IPS DF 6.9 (cell line): ENCODE measurements at regions not wholly inside any gene's neighbourhood (a gene's known extent, or its start where the extent isn't known, plus 50 kb on each side); places are given as distances from the start of the nearest gene placed in this dataset.
"Not testable (repeated sequence)": the region's sequence is repeated elsewhere in the genome, so short reads cannot be mapped to it uniquely, and the experiment has no call there.

Experiments
- DNase-seq: peaks from one replicate; pipeline ENCODE4 v3.0.0-alpha.2; 2013; ENCODE audit warnings: low read depth, low spot score
- H3K27ac ChIP-seq: one replicate; pipeline ENCODE4 v1.5.1; 2013; ENCODE audit warnings: low read length, control low read depth
- H3K27me3 ChIP-seq: 2 replicates; pipeline ENCODE4 v1.6.1; 2013; ENCODE audit warnings: mild to moderate bottlenecking, low read length; ENCODE audit not compliant: control insufficient read depth, insufficient read depth
- H3K36me3 ChIP-seq: 2 replicates; pipeline ENCODE4 v1.6.1; 2013; ENCODE audit warnings: low read length; ENCODE audit not compliant: control insufficient read depth, insufficient read depth
- H3K4me1 ChIP-seq: 2 replicates; pipeline ENCODE4 v1.6.1; 2013; ENCODE audit warnings: low read length; ENCODE audit not compliant: control insufficient read depth, insufficient read depth
- H3K4me3 ChIP-seq: 2 replicates; pipeline ENCODE4 v1.5.1; 2013; ENCODE audit warnings: mild to moderate bottlenecking, low read length
- H3K9me3 ChIP-seq: 2 replicates; pipeline ENCODE4 v1.6.1; 2013; ENCODE audit warnings: low read length, inconsistent platforms; ENCODE audit not compliant: control insufficient read depth, insufficient read depth
- WGBS: extraction: QIAGEN DNeasy Blood & Tissue Kit; methylation state at CpG from one replicate; pipeline ENCODE4 v1.1.7; 2013; ENCODE audit warnings: mixed read lengths, missing lambda C conversion rate; ENCODE audit not compliant: insufficient read length, insufficient coverage; 5-methylcytosine and 5-hydroxymethylcytosine counted together

GRCh38 chr19:14305706-14306105, 75.5 kb upstream of the ADGRE5 start:
- Histone ChIP-seq H3K4me3 (no peak overlapping the region), H3K9me3 (no peaks in the 10 kb centered on the region), H3K27ac (no peak overlapping the region), H3K36me3 (no peaks in the 10 kb centered on the region), H3K27me3 (no peaks in the 10 kb centered on the region), H3K4me1 (no peaks in the 10 kb centered on the region)
- DNase-seq: no peak
- whole genome bisulfite sequencing: no CpG with 5 or more reads among the region's 6 CpGs

GRCh38 chr19:14301150-14301549, 80.1 kb upstream of the ADGRE5 start:
- Histone ChIP-seq H3K36me3 (no peaks in the 10 kb centered on the region), H3K9me3 (no peaks in the 10 kb centered on the region), H3K27ac (no peak overlapping the region), H3K4me1 (no peaks in the 10 kb centered on the region), H3K4me3 (no peak overlapping the region), H3K27me3 (no peaks in the 10 kb centered on the region)
- no peak for DNase-seq
- WGBS: no CpG with 5 or more reads among the region's 6 CpGs

- Histone ChIP-seq H3K27ac (no peak overlapping the region), H3K27me3 (no peaks in the 10 kb centered on the region), H3K4me1 (no peaks in the 10 kb centered on the region), H3K36me3 (no peaks in the 10 kb centered on the region), H3K4me3 (no peak overlapping the region), H3K9me3 (no peaks in the 10 kb centered on the region)
- no CpG with 5 or more reads among the region's 6 CpGs for WGBS
- no peak for DNase-seq
These were observed 80.9 kb upstream of the ADGRE5 start for GRCh38 chr19:14300303-14300702.

GRCh38 chr19:14299224-14299827, 81.9 kb upstream of the ADGRE5 start:
- H3K36me3 ChIP-seq, H3K4me3 ChIP-seq, H3K27ac ChIP-seq, DNase-seq, H3K27me3 ChIP-seq, H3K4me1 ChIP-seq, H3K9me3 ChIP-seq: not testable (repeated sequence)
- no CpG with 5 or more reads among the region's 13 CpGs for WGBS

GRCh38 chr19:14297883-14298576, 83.2 kb upstream of the ADGRE5 start:
- no CpG with 5 or more reads among the region's 14 CpGs for WGBS
- DNase-seq, H3K27me3 ChIP-seq: not testable (repeated sequence)

GRCh38 chr19:14294974-14295373, 86.3 kb upstream of the ADGRE5 start:
- H3K9me3 ChIP-seq, H3K4me1 ChIP-seq, H3K27me3 ChIP-seq, H3K4me3 ChIP-seq, H3K27ac ChIP-seq, H3K36me3 ChIP-seq: not testable (repeated sequence)
- no CpG with 5 or more reads among the region's 5 CpGs for WGBS
- DNase-seq: peak; percentile 66

More at GRCh38 chr19:14297883-14298576, 83.2 kb upstream of the ADGRE5 start:
- H3K9me3 ChIP-seq, H3K4me1 ChIP-seq, H3K36me3 ChIP-seq, H3K4me3 ChIP-seq, H3K27ac ChIP-seq: not testable (repeated sequence)

- H3K4me1 ChIP-seq, DNase-seq, H3K9me3 ChIP-seq, H3K27me3 ChIP-seq, H3K36me3 ChIP-seq, H3K4me3 ChIP-seq, H3K27ac ChIP-seq: not testable (repeated sequence)
- WGBS: no CpG with 5 or more reads among the region's 7 CpGs
These were observed 87.5 kb upstream of the ADGRE5 start for GRCh38 chr19:14293816-14294170.

GRCh38 chr19:14293101-14293815, 87.3 kb upstream of the ADGRL1 start:
- H3K27ac ChIP-seq: not testable (repeated sequence)

GRCh38 chr19:14289810-14290209, 83.8 kb upstream of the ADGRL1 start:
- no CpG with 5 or more reads among the region's 15 CpGs for WGBS
- not testable (repeated sequence) for DNase-seq, H3K9me3 ChIP-seq, H3K27me3 ChIP-seq, H3K4me1 ChIP-seq, H3K36me3 ChIP-seq, H3K27ac ChIP-seq, H3K4me3 ChIP-seq

More at GRCh38 chr19:14293101-14293815, 87.3 kb upstream of the ADGRL1 start:
- not testable (repeated sequence) for H3K4me1 ChIP-seq, H3K27me3 ChIP-seq, H3K9me3 ChIP-seq, DNase-seq, H3K36me3 ChIP-seq
- peak overlapping the region; percentile 63; the same call in 1 of the 2 replicates for H3K4me3 ChIP-seq
- WGBS: no CpG with 5 or more reads among the region's 26 CpGs

GRCh38 chr19:14287837-14288236, 81.9 kb upstream of the ADGRL1 start:
- not testable (repeated sequence) for DNase-seq, H3K27ac ChIP-seq, H3K4me3 ChIP-seq, H3K27me3 ChIP-seq, H3K36me3 ChIP-seq, H3K4me1 ChIP-seq, H3K9me3 ChIP-seq
- WGBS: no CpG with 5 or more reads among the region's 4 CpGs
